Fibroblast of skin of left quadriceps (primary cell): ENCODE measurements at regions not wholly inside any gene's neighbourhood (a gene's known extent, or its start where the extent isn't known, plus 50 kb on each side); places are given as distances from the start of the nearest gene placed in this dataset.

ENCODE experiments used
- DNase-seq, 2 experiments: peaks; one replicate each; pipeline ENCODE4 v3.0.0-alpha.2; 2013; ENCODE audit warnings: low read depth in 2 of 2

DNA sequence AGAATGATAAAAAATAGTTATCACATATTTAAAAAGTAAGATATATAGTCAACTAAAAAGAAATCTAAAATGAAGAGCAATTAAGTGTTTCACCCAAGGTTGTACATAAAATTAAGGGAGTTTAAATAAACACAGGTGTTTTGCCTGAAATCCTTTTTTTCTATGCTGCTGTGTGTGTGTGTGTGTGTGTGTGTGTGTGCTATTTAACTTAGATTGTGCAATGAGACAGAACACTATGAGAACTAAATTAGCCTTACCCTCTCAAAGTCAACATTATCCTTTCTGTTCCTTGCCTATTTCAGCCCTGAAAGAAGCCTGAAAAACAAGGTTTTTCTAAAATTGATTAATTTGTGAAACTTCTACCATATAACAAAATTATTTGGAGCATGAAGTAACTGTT is 516.2 kb downstream of the ELAVL2 start:
- DNase-seq, result no peak

DNA sequence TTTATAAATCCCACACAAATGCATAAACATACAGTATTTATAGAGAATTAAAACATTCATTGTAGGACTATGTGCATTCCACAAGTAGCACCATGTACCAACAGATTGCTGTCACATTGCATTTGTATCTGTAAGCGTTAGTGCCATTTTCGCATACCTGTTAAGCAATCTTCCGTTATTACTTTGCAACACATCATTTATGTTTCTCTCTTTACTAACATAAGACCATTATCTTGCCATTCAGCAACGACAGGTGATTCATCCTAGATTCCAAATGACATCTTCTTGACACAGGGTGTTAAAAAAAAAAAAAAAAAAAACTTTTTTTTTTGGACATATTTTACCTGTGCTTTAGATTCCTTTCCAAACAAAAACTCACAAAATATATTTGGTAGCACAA is 511.8 kb downstream of the ELAVL2 start:
- no peak for DNase-seq

- no peak for DNase-seq
Observed at GRCh38 chr9:23319092-23319491, 506.9 kb downstream of the ELAVL2 start.

GRCh38 chr9:23321049-23321448 is 505.0 kb downstream of the ELAVL2 start:
- DNase-seq, result no peak

DNA sequence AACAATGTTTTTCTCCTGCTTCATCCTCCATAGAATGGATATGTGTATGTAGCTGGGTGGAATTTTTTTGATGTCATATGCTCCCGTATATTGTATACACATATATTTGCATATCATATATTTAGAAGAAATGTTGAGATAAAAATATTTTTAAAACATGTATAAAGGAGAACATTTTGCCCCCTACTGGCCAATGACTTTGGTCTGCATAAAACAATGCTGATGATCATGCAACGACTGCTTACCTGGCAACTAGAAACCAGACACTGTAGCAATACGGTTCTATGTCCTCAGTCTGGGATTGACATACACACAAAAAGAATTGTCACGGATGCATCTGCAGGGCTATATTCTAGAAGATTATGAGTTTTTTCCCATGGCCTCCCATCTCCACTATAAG is 503.6 kb downstream of the ELAVL2 start:
- DNase-seq, result no peak

- DNase-seq, result no peak
Observed at GRCh38 chr9:23324511-23324910, 501.5 kb downstream of the ELAVL2 start.

- no peak for DNase-seq
Observed at GRCh38 chr9:23326597-23326996, 499.4 kb downstream of the ELAVL2 start.

DNA sequence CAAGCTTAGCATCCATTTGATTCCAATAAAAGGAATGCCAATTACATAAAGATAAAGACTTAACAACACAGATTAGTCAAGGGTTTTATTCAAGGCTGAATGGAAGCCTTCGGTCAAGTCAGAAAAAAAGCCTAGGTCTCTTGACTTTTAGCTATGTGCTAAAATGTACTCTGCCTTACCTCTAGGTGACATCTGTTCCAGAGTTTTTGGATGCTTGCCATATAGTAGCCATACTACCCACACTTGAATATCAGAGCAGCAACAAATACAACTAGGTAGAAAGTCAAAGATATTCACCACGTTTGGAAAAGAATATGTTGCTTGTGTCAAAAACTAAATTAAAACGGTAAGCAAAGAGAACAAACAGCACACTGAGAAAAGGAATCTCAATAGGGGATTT is 484.7 kb downstream of the ELAVL2 start:
- DNase-seq, result no peak

- DNase-seq, result no peak
Observed at GRCh38 chr9:23342291-23342690, 483.7 kb downstream of the ELAVL2 start.

DNA sequence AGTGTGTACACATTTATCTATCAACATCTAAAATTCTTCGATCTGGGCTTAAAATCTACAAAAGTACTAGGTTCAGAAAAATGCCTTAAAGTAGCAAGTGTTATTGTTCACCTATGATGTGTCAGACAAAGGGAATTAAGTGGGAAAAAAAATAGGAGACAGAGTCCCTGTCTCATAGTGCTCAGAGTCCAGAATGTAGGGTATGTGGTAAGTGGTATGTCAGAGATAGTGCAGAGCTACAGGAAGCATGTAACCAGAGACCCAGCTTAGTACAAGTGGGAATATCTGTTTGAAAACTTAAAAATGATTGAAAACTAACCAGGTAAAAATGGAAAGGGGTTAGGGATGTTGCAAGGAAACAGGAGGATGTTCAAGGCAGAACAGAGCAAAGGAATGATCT is 482.8 kb downstream of the ELAVL2 start:
- no peak for DNase-seq

GRCh38 chr9:23361096-23361495 is 464.9 kb downstream of the ELAVL2 start:
- DNase-seq, result no peak

DNA sequence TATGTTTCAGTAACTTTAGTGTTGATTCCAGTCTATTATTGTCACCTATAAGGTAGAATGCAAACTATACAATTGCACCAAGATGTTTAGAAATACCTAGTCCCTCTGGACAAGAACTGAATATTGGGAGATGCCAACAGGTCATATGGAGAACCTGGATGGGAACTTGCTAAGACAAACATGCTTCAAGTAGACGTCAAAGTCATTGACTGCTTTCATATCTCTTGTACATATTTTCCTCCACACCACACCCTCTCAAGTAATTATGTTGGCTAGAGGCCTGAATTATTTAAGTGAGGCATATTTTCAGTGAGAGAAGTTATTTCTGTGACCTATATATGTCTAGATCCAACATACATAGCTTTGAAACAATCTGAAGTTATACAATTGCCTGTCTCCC is 453.3 kb downstream of the ELAVL2 start:
- no peak for DNase-seq

GRCh38 chr9:23375511-23375910 is 450.5 kb downstream of the ELAVL2 start:
- DNase-seq, result no peak

- DNase-seq, result no peak
Observed at GRCh38 chr9:23379842-23380241, 446.2 kb downstream of the ELAVL2 start.

GRCh38 chr9:23380821-23381220 is 445.2 kb downstream of the ELAVL2 start:
- no peak for DNase-seq

DNA sequence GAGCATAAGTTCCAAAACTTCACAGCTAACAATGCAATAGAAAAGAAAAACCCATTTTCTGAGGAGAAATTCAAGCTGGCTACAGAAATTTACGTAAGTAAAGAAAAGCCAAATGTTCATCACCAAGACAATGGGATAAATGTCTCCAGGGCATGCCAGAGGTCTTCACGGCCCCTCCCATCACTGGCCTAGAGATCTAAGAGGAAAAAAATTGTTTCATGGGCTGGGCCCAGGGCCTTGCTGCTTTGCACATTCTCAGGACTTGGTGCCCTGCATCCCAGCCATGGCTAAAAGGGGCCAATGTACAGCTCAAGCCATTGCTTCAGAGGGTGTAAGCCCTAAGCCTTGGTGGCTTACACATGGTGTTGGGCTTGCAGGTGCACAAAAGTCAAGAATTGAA is 443.6 kb downstream of the ELAVL2 start:
- no peak for DNase-seq

- no peak for DNase-seq
Observed at GRCh38 chr9:23394189-23394588, 431.9 kb downstream of the ELAVL2 start.

- no peak for DNase-seq
Observed at GRCh38 chr9:23408874-23409273, 417.2 kb downstream of the ELAVL2 start.

DNA sequence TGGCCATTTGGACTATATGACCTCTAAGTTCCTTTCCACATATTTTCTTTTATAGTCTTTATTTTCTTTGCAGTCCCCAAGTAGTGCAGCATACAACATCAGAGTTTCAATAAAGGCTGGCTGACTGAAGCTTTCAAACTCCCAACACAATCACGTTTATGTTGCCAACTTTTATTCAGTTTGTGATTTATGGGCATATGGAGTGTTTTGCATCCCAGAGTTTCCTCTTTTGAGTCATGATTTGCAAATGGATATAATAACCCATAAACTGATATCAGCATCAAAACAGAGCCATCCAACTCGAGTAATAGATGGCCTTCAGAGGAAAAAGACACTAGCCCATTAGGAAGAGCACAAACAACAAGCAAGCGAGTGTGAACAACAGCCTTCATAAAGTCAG is 414.0 kb downstream of the ELAVL2 start:
- DNase-seq, result no peak

DNA sequence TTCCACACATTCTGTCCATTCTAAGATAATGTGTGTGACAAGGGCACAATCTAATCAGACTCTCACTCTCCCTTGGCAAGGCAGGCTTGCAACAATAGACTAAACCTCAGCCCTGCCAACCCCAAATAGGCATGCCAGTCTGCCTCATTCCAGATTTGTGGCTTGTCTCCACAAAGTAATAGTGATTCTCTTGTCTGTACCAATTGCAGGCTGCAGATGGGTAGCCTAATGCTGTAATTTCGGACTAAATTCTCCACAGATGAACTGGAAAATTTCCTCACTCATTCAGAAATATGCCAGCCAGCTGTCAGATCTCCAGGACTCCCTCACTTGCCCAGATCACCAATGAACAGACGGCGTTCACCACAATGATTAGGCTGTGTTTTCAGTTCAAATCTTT is 413.6 kb downstream of the ELAVL2 start:
- DNase-seq, result no peak

DNA sequence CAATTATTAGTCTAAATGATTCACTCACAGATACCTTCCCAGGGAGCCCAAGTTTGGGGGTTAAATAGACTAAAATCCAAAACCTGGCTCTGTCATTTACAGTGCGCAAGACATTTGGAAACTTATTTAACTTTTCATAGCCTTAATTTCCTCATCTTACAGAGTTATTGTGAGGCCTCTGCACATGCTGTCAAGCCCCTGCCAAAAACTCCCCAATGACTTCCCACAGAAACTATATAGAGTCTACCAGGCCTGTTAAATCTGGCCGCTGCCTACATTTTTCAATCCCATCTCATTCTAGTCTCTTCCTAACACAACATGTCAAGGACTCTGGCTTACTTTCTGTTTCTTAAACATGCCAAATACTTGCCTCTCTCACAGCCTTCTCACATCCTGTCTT is 412.5 kb downstream of the ELAVL2 start:
- no peak for DNase-seq

GRCh38 chr9:23423999-23424398 is 402.0 kb downstream of the ELAVL2 start:
- DNase-seq, result no peak

- DNase-seq, result no peak
Observed at GRCh38 chr9:23426144-23426543, 399.9 kb downstream of the ELAVL2 start.

DNA sequence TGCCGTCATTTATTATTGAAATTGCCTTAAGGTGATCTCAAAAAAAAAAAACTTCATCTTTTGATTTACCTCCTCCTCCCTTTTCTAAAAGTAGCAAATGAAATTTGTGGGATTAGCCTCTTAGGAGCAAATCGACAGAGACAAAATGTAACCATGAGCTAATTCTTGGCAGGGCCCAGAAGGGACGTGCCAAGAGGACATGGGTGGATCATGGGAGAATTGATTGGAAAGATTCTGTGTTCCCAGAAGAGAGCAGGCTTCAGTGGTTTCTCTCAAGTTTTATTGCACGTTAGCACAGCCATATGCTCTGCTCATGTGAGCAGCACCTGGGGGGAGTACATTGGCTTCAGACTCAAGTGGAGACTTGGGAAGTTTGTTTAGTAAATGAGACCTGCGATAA is 394.6 kb downstream of the ELAVL2 start:
- no peak for DNase-seq

- no peak for DNase-seq
Observed at GRCh38 chr9:23434654-23435053, 391.4 kb downstream of the ELAVL2 start.
